ENCODE measurements at regions not wholly inside any gene's neighbourhood (a gene's known extent, or its start where the extent isn't known, plus 50 kb on each side); places are given as distances from the start of the nearest gene placed in this dataset.
"Not testable (repeated sequence)": the region's sequence is repeated elsewhere in the genome, so short reads cannot be mapped to it uniquely, and the experiment has no call there.

DNA sequence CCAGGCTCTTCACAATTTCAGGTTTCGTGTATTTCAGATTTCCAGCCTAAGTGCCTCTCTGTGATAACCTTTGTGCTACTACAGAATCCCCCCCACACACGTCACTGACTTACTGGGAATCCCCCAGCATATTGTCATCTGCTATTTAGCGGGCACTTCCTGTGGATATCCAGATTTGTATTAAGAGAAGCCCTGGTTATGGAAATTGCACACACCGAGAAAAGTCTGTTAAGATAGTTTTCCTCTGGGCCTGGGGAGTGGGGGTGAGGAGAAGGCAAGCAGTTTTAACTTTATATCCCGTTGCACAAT lies 269.9 kb downstream of the MED10 start:
- H3K4me1 ChIP-seq (ENCODE audit: low read depth), result no peaks in the 10 kb centered on the region
- no peak for ATAC-seq

GRCh38 chr5:6107675-6108539 lies 270.4 kb downstream of the MED10 start:
- H3K36me3 ChIP-seq (ENCODE audit: low read depth), result no peaks in the 10 kb centered on the region
- ATAC-seq (no peak), DNase-seq (no peak)
- TF ChIP-seq, protein P1, sequence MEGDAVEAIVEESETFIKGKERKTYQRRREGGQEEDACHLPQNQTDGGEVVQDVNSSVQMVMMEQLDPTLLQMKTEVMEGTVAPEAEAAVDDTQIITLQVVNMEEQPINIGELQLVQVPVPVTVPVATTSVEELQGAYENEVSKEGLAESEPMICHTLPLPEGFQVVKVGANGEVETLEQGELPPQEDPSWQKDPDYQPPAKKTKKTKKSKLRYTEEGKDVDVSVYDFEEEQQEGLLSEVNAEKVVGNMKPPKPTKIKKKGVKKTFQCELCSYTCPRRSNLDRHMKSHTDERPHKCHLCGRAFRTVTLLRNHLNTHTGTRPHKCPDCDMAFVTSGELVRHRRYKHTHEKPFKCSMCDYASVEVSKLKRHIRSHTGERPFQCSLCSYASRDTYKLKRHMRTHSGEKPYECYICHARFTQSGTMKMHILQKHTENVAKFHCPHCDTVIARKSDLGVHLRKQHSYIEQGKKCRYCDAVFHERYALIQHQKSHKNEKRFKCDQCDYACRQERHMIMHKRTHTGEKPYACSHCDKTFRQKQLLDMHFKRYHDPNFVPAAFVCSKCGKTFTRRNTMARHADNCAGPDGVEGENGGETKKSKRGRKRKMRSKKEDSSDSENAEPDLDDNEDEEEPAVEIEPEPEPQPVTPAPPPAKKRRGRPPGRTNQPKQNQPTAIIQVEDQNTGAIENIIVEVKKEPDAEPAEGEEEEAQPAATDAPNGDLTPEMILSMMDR (IDR thresholded peaks at IDR 0.05), result no peak
- H3K4me1 ChIP-seq (ENCODE audit: low read depth), result no peaks in the 10 kb centered on the region
- H3K4me3 ChIP-seq, result no peak overlapping the region
- no peaks in the 10 kb centered on the region for H3K9me3 ChIP-seq
- intact Hi-C loops (cut with DNase I, micrococcal nuclease), result no loop called here

More for the DNA sequence above, 269.9 kb downstream of the MED10 start:
- Histone ChIP-seq H3K4me3 (no peak overlapping the region), H3K9me3 (no peaks in the 10 kb centered on the region), H3K36me3 (ENCODE audit: low read depth) (no peaks in the 10 kb centered on the region)
- TF ChIP-seq, protein P1 (IDR thresholded peaks at IDR 0.05), result no peak
- intact Hi-C loops (cut with DNase I, micrococcal nuclease), result no loop called here
- DNase-seq, result no peak

DNA sequence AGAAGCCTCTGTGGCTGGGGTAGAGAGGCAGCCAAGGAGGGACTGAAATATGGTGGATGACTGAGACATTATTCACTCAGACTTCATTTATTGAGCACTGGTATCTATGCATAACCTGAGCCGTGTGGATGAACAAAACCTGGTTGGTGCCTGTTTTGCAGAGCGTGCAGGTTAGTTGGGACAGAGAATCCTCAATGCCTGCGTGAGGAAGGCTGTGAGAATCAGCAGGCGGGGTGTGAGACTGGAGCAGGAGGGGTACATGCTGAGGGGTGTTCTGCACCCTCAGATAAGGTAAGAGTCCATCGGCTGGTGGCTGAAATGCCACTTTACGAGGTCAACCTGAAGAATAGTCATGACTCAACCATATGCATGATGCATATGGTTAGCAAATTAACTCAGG lies 271.6 kb downstream of the MED10 start:
- Histone ChIP-seq H3K4me1 (ENCODE audit: low read depth) (no peaks in the 10 kb centered on the region), H3K36me3 (ENCODE audit: low read depth) (no peaks in the 10 kb centered on the region), H3K9me3 (no peaks in the 10 kb centered on the region), H3K4me3 (no peak overlapping the region)
- DNase-seq (no peak), ATAC-seq (no peak)
- TF ChIP-seq, protein P1 (IDR thresholded peaks at IDR 0.05), result no peak
- intact Hi-C loops (cut with DNase I, micrococcal nuclease), result no loop called here

DNA sequence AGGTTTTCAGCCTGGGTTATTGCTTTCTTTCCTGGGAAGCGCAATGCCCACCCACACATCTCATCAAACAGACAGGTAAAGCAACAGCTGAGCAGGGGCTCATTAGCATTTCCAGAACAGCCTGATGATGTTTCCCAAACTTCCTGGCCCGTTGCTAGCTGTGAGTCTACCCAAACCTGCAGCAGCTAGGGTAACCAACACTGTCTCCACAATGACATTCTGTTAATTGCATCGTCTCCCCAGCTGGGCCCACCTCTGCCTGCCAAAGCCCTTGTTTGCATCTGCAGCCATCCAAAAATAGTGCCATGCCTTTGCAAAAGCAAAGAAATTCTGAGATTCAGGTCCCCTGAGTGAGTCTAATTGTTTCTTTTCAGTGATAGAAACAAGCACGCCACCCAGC lies 273.0 kb downstream of the MED10 start:
- ATAC-seq (no peak), DNase-seq (no peak)
- Histone ChIP-seq H3K36me3 (ENCODE audit: low read depth) (no peaks in the 10 kb centered on the region), H3K4me3 (no peak overlapping the region), H3K4me1 (ENCODE audit: low read depth) (no peaks in the 10 kb centered on the region), H3K9me3 (no peaks in the 10 kb centered on the region)
- TF ChIP-seq, protein P1 (IDR thresholded peaks at IDR 0.05), result no peak
- intact Hi-C loops (cut with DNase I, micrococcal nuclease), result no loop called here

- no peak for DNase-seq
- Histone ChIP-seq H3K9me3 (peaks cover 3% of the 10 kb centered on the region), H3K4me3 (no peak overlapping the region), H3K4me1 (ENCODE audit: low read depth) (no peaks in the 10 kb centered on the region), H3K36me3 (ENCODE audit: low read depth) (no peaks in the 10 kb centered on the region)
- TF ChIP-seq, protein P1 (IDR thresholded peaks at IDR 0.05), result no peak
- intact Hi-C loops (cut with DNase I, micrococcal nuclease), result no loop called here
- no peak for ATAC-seq
Measured at GRCh38 chr5:6096101-6096500, 282.2 kb downstream of the MED10 start.

- H3K9me3 ChIP-seq; ATAC-seq; intact Hi-C loops (cut with DNase I, micrococcal nuclease); DNase-seq; H3K36me3 ChIP-seq (ENCODE audit: low read depth); H3K4me1 ChIP-seq (ENCODE audit: low read depth); H3K4me3 ChIP-seq: not testable (repeated sequence)
Measured at GRCh38 chr5:6094180-6094579, 284.2 kb downstream of the MED10 start.

All from mucosa of descending colon (tissue), 3 donors.